Activated T-helper 1 cell treated with anti-CD3 and anti-CD28 coated beads, Interleukin-12 subunit alpha, Interleukin-12 subunit beta, Interleukin-2, Interleukin-4 antibody, amounts not matched to agents 30 ng/mL and 10 ng/mL and 1 ng/mL, durations not matched to agents 14 hours and 24 hours and 36 hours (primary cell): ENCODE measurements at regions not wholly inside any gene's neighbourhood (a gene's known extent, or its start where the extent isn't known, plus 50 kb on each side); places are given as distances from the start of the nearest gene placed in this dataset.

ENCODE experiments used
- DNase-seq: peaks from one replicate; pipeline ENCODE4 v3.0.0; 2021; ENCODE audit warnings: low spot score
- H3K27ac Mint-ChIP-seq: one replicate; pipeline ENCODE4 v1.8.0; 2021; ENCODE audit warnings: mild to moderate bottlenecking, mixed read lengths
- H3K27me3 Mint-ChIP-seq: one replicate; pipeline ENCODE4 v1.8.0; 2022; ENCODE audit warnings: mild to moderate bottlenecking, moderate library complexity, mixed read lengths; ENCODE audit not compliant: insufficient read depth
- H3K36me3 Mint-ChIP-seq: one replicate; pipeline ENCODE4 v1.8.0; 2021; ENCODE audit warnings: low read depth, mixed read lengths
- H3K4me1 Mint-ChIP-seq: one replicate; pipeline ENCODE4 v1.8.0; 2021; ENCODE audit warnings: low read depth, mixed read lengths
- H3K4me3 Mint-ChIP-seq: one replicate; pipeline ENCODE4 v1.8.0; 2021; ENCODE audit warnings: mild to moderate bottlenecking, moderate library complexity, mixed read lengths
- H3K9me3 Mint-ChIP-seq: one replicate; pipeline ENCODE4 v1.8.0; 2021; ENCODE audit warnings: mixed read lengths
- intact Hi-C: fragments of 100-400 bp; cut with micrococcal nuclease; formaldehyde crosslinking; loops from one replicate; pipeline ENCODE4 v1.15.1; 2024

DNA sequence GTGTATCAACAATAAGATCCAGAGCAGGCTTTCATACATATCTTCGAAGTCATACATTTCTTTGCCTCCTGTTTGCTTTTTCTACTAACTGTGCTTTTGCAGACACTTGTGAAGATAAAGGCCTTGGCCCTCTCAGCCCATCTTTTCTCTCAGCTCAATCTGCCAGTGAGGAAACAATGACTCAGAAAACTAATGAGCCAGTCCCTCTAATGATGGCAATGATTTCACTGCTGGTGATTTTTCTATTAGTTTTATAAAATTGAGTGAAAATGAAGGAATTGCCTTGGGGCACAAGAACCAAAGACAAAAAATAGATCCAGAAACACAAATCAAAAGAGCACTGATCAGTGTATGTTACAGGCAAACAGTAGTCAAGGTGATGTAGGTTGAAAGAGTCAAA is 167.7 kb upstream of the PPP2R2B start:
- Mint-ChIP-seq H3K36me3 (no peaks in the 10 kb centered on the region), H3K27me3 (no peaks in the 10 kb centered on the region)
- intact Hi-C loops: no loop called here

DNA sequence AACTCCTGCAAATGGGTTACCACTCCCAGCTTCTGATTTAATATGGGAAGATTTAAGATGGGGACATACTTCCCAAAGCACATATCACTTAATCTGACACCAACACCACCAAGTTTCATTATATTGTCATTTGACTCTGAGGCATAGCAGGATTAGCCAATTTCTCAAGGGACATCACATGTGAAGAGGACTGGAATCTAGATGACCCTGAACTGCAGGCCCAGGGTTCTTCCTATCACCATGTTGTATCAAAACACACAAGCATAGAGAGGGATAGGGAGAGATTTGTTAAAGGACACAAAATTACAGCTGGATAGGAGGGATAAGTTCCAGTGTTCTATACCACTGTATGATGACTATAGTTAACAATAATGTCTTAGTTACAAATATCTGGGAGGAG is 168.3 kb upstream of the PPP2R2B start:
- no peaks in the 10 kb centered on the region for H3K27me3 Mint-ChIP-seq
- intact Hi-C loops: no loop called here
- no peak for DNase-seq

More for the DNA sequence above, 167.7 kb upstream of the PPP2R2B start:
- DNase-seq: no peak
- H3K9me3 Mint-ChIP-seq: no peaks in the 10 kb centered on the region
- no peak overlapping the region for H3K27ac Mint-ChIP-seq
- H3K4me1 Mint-ChIP-seq: no peaks in the 10 kb centered on the region
- H3K4me3 Mint-ChIP-seq: no peak overlapping the region

DNA sequence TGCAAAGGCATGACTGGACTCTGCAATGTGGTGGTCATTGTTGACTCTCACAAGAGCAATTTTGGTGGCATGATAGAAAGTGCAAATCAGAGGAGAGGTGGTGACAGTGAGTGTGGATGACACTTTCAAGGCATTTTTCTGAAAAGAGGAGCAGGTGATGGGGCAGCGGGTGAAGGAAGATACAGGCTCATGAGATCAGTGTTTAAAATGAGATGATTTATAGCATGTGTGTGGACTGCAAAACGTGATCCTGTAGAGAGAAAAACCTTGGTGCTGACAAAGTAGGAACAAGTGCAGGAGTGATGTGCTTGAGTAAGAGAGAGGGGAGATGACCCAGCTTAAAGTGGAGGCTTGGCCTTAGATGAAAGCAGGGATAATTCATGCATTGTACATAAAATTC is 171.2 kb upstream of the PPP2R2B start:
- no peak overlapping the region for H3K27ac Mint-ChIP-seq
- H3K36me3 Mint-ChIP-seq: no peaks in the 10 kb centered on the region
- H3K9me3 Mint-ChIP-seq: no peaks in the 10 kb centered on the region
- no peak overlapping the region for H3K4me3 Mint-ChIP-seq
- intact Hi-C loops: no loop called here
- H3K4me1 Mint-ChIP-seq: no peaks in the 10 kb centered on the region
- H3K27me3 Mint-ChIP-seq: peaks cover 3% of the 10 kb centered on the region
- no peak for DNase-seq

More for the DNA sequence above, 168.3 kb upstream of the PPP2R2B start:
- Mint-ChIP-seq H3K9me3 (no peaks in the 10 kb centered on the region), H3K27ac (no peak overlapping the region), H3K36me3 (no peaks in the 10 kb centered on the region), H3K4me3 (no peak overlapping the region), H3K4me1 (no peaks in the 10 kb centered on the region)

GRCh38 chr5:147050172-147050571 is 171.6 kb upstream of the PPP2R2B start:
- peaks cover 3% of the 10 kb centered on the region for H3K27me3 Mint-ChIP-seq
- H3K36me3 Mint-ChIP-seq: no peaks in the 10 kb centered on the region
- no peak overlapping the region for H3K4me3 Mint-ChIP-seq
- no peaks in the 10 kb centered on the region for H3K9me3 Mint-ChIP-seq
- intact Hi-C loops: no loop called here
- no peak overlapping the region for H3K27ac Mint-ChIP-seq
- H3K4me1 Mint-ChIP-seq: no peaks in the 10 kb centered on the region
- no peak for DNase-seq

GRCh38 chr5:147051193-147051592 is 172.6 kb upstream of the PPP2R2B start:
- Mint-ChIP-seq H3K36me3 (no peaks in the 10 kb centered on the region), H3K27me3 (peaks cover 3% of the 10 kb centered on the region), H3K4me3 (no peak overlapping the region), H3K4me1 (no peaks in the 10 kb centered on the region), H3K9me3 (no peaks in the 10 kb centered on the region), H3K27ac (no peak overlapping the region)
- intact Hi-C loops: no loop called here
- no peak for DNase-seq

GRCh38 chr5:147052519-147052918 is 174.0 kb upstream of the PPP2R2B start:
- H3K27ac Mint-ChIP-seq: no peak overlapping the region
- peaks cover 3% of the 10 kb centered on the region for H3K27me3 Mint-ChIP-seq
- DNase-seq: no peak
- H3K36me3 Mint-ChIP-seq: no peaks in the 10 kb centered on the region
- no peaks in the 10 kb centered on the region for H3K4me1 Mint-ChIP-seq
- H3K4me3 Mint-ChIP-seq: no peak overlapping the region
- intact Hi-C loops: no loop called here
- H3K9me3 Mint-ChIP-seq: no peaks in the 10 kb centered on the region

DNA sequence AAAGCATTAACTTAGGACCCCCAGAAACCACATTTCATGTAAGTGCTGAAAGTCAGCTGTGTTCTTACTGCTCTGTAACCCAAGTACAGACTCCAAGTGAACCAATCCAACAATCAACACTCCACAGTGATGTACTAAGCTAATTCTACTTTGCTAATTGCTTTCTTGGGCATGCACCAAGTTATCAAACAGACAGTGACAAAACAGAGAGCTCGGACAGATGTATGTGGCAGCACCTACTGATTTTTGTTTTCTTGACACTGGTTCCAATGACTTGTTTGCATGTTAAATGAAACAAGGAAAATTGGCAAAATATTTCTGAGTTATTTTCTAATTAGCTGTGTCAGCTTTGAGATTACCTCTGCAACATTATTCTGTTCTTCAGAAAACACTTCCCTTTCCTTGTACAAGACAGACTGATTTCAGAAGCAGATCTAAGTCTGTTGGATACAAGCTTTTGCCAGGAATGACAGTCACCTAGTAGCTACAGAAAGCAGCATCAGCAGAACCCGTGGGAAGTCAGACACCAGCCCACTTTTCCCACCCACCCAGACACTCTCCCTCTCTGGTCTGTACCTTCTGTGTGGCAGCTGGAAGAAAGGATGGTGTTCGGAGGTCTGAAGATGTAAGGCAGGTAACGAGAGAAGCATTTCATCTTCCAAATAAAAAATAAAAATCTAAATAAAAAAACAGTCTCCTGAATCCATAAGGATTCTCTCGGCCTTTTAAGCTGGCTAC is 176.7 kb upstream of the PPP2R2B start:
- no peaks in the 10 kb centered on the region for H3K4me1 Mint-ChIP-seq
- no peak for DNase-seq
- peaks cover 3% of the 10 kb centered on the region for H3K27me3 Mint-ChIP-seq
- H3K4me3 Mint-ChIP-seq: no peak overlapping the region
- H3K27ac Mint-ChIP-seq: no peak overlapping the region
- H3K9me3 Mint-ChIP-seq: no peaks in the 10 kb centered on the region
- no peaks in the 10 kb centered on the region for H3K36me3 Mint-ChIP-seq
- intact Hi-C loops: no loop called here

DNA sequence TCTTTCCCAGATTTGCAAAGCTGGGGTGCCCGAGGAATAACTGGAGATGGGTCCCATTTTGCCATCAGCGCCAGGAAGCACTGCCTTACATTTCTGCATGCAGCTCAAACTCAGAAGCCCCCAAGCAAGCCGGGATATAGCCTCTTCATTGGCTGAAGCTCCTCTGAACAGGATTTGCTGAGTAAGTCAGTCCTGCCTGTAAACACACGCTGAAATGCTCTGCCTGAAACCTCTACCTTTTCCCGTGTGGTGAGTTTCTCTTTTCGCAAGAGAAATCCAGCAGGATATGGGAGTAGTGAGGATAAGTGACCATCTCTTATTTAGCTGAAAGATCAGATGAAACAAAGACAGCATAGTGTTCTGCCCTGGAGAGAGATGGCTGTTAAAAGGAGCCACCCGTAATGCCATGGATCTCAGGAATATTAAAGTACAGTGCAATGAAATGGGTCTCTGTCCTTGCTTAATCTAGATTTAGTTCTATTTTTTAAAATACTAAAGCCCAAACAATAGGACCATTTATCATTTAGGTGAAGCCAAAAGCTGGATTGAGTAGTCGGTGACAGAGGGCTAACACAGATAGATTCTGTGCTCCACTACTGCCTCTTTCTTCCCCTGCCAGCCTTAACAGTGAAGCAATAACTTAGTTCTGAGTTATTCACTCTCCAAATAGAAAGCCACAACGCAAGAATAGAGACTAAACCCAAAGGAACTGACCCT is 177.5 kb upstream of the PPP2R2B start:
- Mint-ChIP-seq H3K27me3 (peaks cover 3% of the 10 kb centered on the region), H3K4me3 (no peak overlapping the region), H3K9me3 (no peaks in the 10 kb centered on the region), H3K27ac (no peak overlapping the region), H3K4me1 (no peaks in the 10 kb centered on the region), H3K36me3 (no peaks in the 10 kb centered on the region)
- intact Hi-C loops: no loop called here
- DNase-seq: no peak

DNA sequence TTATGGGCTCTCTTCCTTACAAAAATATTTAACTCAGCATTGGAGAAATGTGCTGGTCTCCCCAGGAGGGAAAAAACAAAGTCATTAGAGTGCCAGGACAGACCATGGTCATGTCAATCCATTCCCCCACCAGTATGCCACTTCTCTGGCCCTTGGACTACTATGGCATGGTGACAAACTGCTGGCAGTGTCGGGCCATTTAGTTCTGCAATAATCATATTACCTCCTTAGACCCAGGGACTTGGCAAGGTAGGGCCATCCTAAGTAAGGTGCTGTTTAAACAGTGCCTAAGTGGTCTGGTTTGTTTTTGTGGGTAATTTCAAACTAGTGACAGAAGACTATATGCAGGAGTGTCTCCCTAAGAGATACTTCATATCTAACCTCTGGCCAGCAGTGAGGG is 177.8 kb upstream of the STK32A start:
- no peak for DNase-seq
- no peaks in the 10 kb centered on the region for H3K4me1 Mint-ChIP-seq
- H3K27ac Mint-ChIP-seq: no peak overlapping the region
- intact Hi-C loops: no loop called here
- H3K9me3 Mint-ChIP-seq: no peaks in the 10 kb centered on the region
- H3K36me3 Mint-ChIP-seq: no peaks in the 10 kb centered on the region
- peaks cover 3% of the 10 kb centered on the region for H3K27me3 Mint-ChIP-seq
- no peak overlapping the region for H3K4me3 Mint-ChIP-seq

DNA sequence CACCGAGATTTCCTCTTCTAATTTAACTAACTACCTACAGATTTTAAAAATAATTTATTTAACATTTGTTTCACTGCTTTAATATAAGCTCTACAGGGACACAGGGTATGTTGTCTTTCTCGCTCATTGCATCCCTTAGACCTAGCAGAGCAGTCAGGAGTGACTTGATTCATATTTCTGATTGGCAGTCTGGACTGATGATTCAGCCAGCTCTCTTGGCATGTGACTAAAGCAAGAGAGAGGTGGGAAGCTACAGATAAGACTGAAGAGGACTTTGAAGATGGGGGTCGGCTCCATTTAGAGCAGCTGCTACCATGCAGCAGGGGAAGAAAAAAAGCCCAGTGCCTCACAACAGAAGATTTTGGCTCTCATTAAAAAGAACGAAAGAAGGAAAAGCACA is 173.4 kb upstream of the STK32A start:
- Mint-ChIP-seq H3K4me3 (no peak overlapping the region), H3K27ac (no peak overlapping the region), H3K9me3 (no peaks in the 10 kb centered on the region), H3K4me1 (peaks cover 9% of the 10 kb centered on the region), H3K36me3 (no peaks in the 10 kb centered on the region), H3K27me3 (peaks cover 2% of the 10 kb centered on the region)
- no peak for DNase-seq
- intact Hi-C loops: no loop called here

- Mint-ChIP-seq H3K36me3 (no peaks in the 10 kb centered on the region), H3K9me3 (peaks cover 3% of the 10 kb centered on the region), H3K4me1 (peaks cover 9% of the 10 kb centered on the region), H3K27ac (no peak overlapping the region), H3K4me3 (no peak overlapping the region), H3K27me3 (peaks cover 2% of the 10 kb centered on the region)
- DNase-seq: no peak
- intact Hi-C loops: no loop called here
Measured at GRCh38 chr5:147062427-147062826, 172.4 kb upstream of the STK32A start.

- H3K9me3 Mint-ChIP-seq: peaks cover 6% of the 10 kb centered on the region
- no peaks in the 10 kb centered on the region for H3K36me3 Mint-ChIP-seq
- H3K4me1 Mint-ChIP-seq: peaks cover 9% of the 10 kb centered on the region
- no peak overlapping the region for H3K27ac Mint-ChIP-seq
- DNase-seq: no peak
- H3K4me3 Mint-ChIP-seq: no peak overlapping the region
- intact Hi-C loops: no loop called here
- H3K27me3 Mint-ChIP-seq: peaks cover 2% of the 10 kb centered on the region
Measured at GRCh38 chr5:147063943-147064342, 170.9 kb upstream of the STK32A start.

DNA sequence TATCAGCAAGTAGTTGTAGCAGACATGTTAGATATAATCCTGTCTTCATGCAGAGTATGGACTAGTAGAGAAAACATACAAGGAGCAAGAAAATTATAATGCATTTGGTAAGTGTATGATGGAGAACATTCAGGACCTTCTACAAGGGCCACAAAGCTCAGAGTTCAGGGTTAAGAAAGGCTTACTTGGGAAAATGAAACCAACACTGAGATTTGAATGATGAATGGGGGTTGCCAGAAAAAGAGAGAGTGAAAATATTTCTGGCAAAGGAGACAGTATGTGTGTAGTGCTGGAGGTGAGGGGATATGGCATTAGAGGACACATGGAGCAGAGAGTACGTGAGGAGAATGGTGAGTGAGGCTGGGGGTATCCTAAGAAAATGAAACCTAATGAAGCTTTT is 169.8 kb upstream of the STK32A start:
- Mint-ChIP-seq H3K27me3 (peaks cover 2% of the 10 kb centered on the region), H3K9me3 (peaks cover 6% of the 10 kb centered on the region), H3K4me3 (no peak overlapping the region), H3K27ac (no peak overlapping the region), H3K36me3 (no peaks in the 10 kb centered on the region), H3K4me1 (peaks cover 9% of the 10 kb centered on the region)
- intact Hi-C loops: no loop called here
- DNase-seq: no peak
